Neural cell (in vitro differentiated cells): ENCODE measurements at regions not wholly inside any gene's neighbourhood (a gene's known extent, or its start where the extent isn't known, plus 50 kb on each side); places are given as distances from the start of the nearest gene placed in this dataset.

Source experiments
- H2AFZ ChIP-seq: fragments of 200-600, 300-800 bp; sonication (generic), shearing (Covaris generic); 2 replicates; pipeline ENCODE4 v1.6.0; 2014; ENCODE audit warnings: low read depth, mild to moderate bottlenecking, antibody characterized with exemption, low read length, moderate library complexity
- H3F3A ChIP-seq: fragments of 200-600 bp; shearing (Covaris generic); 2 replicates; pipeline ENCODE4 v1.6.1; 2016; ENCODE audit warnings: mild to moderate bottlenecking, moderate library complexity, mixed read lengths, antibody characterized with exemption, low read length; ENCODE audit not compliant: insufficient read depth, poor library complexity, severe bottlenecking
- H3K27ac ChIP-seq: fragments of 200-600, 300-800 bp; sonication (generic), shearing (Covaris generic); 2 replicates; pipeline ENCODE4 v1.5.1; 2014; ENCODE audit warnings: mild to moderate bottlenecking, low read length, moderate library complexity
- H3K27me3 ChIP-seq: fragments of 300-800, 200-600 bp; sonication (generic), shearing (Covaris generic); 2 replicates; pipeline ENCODE4 v1.6.0; 2014; ENCODE audit warnings: mild to moderate bottlenecking, low read depth, low read length, moderate library complexity; ENCODE audit not compliant: insufficient read depth
- H3K36me3 ChIP-seq: fragments of 300-800, 200-600 bp; sonication (generic), shearing (Covaris generic); 2 replicates; pipeline ENCODE4 v1.5.1; 2014; ENCODE audit warnings: mild to moderate bottlenecking, antibody characterized with exemption, low read length, moderate library complexity; ENCODE audit not compliant: insufficient read depth
- H3K4me2 ChIP-seq: fragments of 300-800, 200-600 bp; sonication (generic), shearing (Covaris generic); 2 replicates; pipeline ENCODE4 v1.6.0; 2014; ENCODE audit warnings: mild to moderate bottlenecking, low read length
- H3K4me3 ChIP-seq: fragments of 300-800, 200-600 bp; sonication (generic), shearing (Covaris generic); 2 replicates; pipeline ENCODE4 v1.5.1; 2014; ENCODE audit warnings: mild to moderate bottlenecking, low read length, moderate library complexity
- H3K79me2 ChIP-seq: fragments of 200-600 bp; shearing (Covaris generic); replicated peaks from 2 replicates; pipeline ENCODE4 v1.6.0; 2014; ENCODE audit warnings: mild to moderate bottlenecking, low read length, moderate library complexity; ENCODE audit not compliant: insufficient read depth
- H3K9ac ChIP-seq: fragments of 300-800, 200-600 bp; sonication (generic), shearing (Covaris generic); 2 replicates; pipeline ENCODE4 v1.6.1; 2016; ENCODE audit warnings: mild to moderate bottlenecking, low read length, mixed read lengths
- H3K9me2 ChIP-seq: fragments of 200-600 bp; shearing (Covaris generic); 2 replicates; pipeline ENCODE4 v1.6.1; 2016; ENCODE audit warnings: mild to moderate bottlenecking, low read length, mixed read lengths; ENCODE audit not compliant: insufficient read depth
- H3K9me3 ChIP-seq: fragments of 200-600, 300-800 bp; sonication (generic), shearing (Covaris generic); 2 replicates; pipeline ENCODE4 v1.6.1; 2016; ENCODE audit warnings: mild to moderate bottlenecking, mixed run types, low read length, moderate library complexity, mixed read lengths
- H4K20me1 ChIP-seq: fragments of 200-600 bp; shearing (Covaris generic); 2 replicates; pipeline ENCODE4 v1.6.1; 2016; ENCODE audit warnings: mild to moderate bottlenecking, mixed run types; ENCODE audit not compliant: insufficient read depth
- CTCF ChIP-seq: fragments of 450-650 bp; IDR thresholded peaks from 2 replicates; pipeline ENCODE4 v1.5.1; 2014; ENCODE audit warnings: antibody characterized with exemption, mild to moderate bottlenecking, moderate library complexity; ENCODE audit not compliant: poor library complexity, severe bottlenecking
- EP300 ChIP-seq: fragments of 450-650 bp; conservative IDR thresholded peaks from 2 replicates; pipeline ENCODE4 v1.6.1; 2014; ENCODE audit warnings: antibody characterized with exemption, mild to moderate bottlenecking, moderate library complexity; ENCODE audit not compliant: poor library complexity, severe bottlenecking
- EZH2 ChIP-seq: fragments of 200-600, 300-800 bp; shearing (Covaris generic), sonication (generic); IDR thresholded peaks from 2 replicates; pipeline ENCODE4 v1.6.1; 2014; ENCODE audit warnings: antibody characterized with exemption, low read length, borderline replicate concordance, mild to moderate bottlenecking; ENCODE audit not compliant: insufficient read depth, poor library complexity, severe bottlenecking
- MXI1 ChIP-seq: fragments of 450-650 bp; conservative IDR thresholded peaks from 2 replicates; pipeline ENCODE4 v1.6.1; 2014; ENCODE audit warnings: antibody characterized with exemption, mild to moderate bottlenecking; ENCODE audit not compliant: poor library complexity, severe bottlenecking
- POLR2AphosphoS5 ChIP-seq: IDR thresholded peaks from 2 replicates; pipeline ENCODE4 v1.6.1; 2012
- RAD21 ChIP-seq: fragments of 450-650 bp; conservative IDR thresholded peaks from 2 replicates; pipeline ENCODE4 v1.6.1; 2014; ENCODE audit warnings: antibody characterized with exemption, mild to moderate bottlenecking, moderate library complexity
- REST ChIP-seq: IDR thresholded peaks from 2 replicates; pipeline ENCODE4 v1.6.1; 2012; ENCODE audit warnings: borderline replicate concordance
- SMC3 ChIP-seq: fragments of 450-650 bp; conservative IDR thresholded peaks from 2 replicates; pipeline ENCODE4 v1.6.1; 2014; ENCODE audit warnings: antibody characterized with exemption, mild to moderate bottlenecking, moderate library complexity; ENCODE audit not compliant: poor library complexity
- TAF1 ChIP-seq: IDR thresholded peaks from 2 replicates; pipeline ENCODE4 v1.6.1; 2012; ENCODE audit warnings: low read depth

DNA sequence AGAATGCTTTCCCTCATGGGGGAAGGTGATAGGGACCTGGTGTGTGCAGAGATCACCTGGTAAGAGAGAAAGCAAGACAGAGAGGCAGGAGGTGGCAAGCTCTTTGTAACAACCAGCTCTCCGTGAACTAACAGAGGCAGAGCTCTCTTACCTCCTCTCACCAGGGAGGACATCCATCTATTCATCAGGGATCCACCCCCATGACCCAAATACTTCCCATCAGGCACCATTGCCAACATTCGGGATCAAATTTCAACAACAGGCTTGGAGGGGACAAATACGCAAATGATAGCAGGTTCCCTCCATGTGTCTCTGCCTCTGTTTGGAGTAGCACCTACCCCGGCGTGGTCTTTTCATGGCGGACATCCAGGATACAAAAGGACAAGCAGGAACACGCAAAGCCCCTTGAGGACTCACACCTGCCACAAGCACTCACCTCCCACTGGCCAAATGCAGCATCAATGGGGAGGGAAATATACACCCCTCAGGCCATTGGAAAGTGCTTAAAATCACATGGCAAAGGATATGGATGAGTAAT lies 431.2 kb upstream of the AUTS2 start:
- Histone ChIP-seq H3F3A (no peaks in the 10 kb centered on the region), H2AFZ (no peak overlapping the region), H3K27me3 (no peaks in the 10 kb centered on the region), H3K9ac (no peak overlapping the region), H3K79me2 (no peaks in the 10 kb centered on the region), H3K4me2 (no peak overlapping the region), H3K9me2 (no peaks in the 10 kb centered on the region), H3K36me3 (no peaks in the 10 kb centered on the region), H4K20me1 (no peaks in the 10 kb centered on the region), H3K27ac (no peak overlapping the region), H3K9me3 (no peaks in the 10 kb centered on the region), H3K4me3 (no peak overlapping the region)
- TF ChIP-seq MXI1 (no peak), EP300 (no peak), POLR2AphosphoS5 (no peak), CTCF (no peak), SMC3 (no peak), RAD21 (no peak), EZH2 (no peak), REST (no peak), TAF1 (no peak)

DNA sequence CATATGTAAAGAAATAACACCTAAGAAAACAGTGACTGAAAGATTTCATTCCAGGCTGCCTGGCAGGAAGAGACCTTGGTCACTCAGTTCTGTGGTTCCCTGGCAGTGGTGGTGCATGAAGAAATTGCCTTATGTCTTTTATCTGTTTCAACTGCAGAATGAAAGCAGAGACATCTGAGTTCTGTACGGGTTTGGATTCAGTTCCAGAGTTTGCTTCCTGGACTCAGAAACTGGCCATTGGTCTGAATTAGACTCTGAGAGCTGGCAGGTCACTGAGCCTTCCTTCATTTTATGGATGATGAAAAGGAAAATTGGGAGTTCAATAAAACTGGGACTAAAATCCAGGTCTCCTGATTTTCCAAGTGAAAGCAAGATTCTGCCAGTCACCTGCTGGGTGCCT lies 428.9 kb upstream of the AUTS2 start:
- no peak overlapping the region for H3K4me2 ChIP-seq
- no peak overlapping the region for H3K4me3 ChIP-seq
- no peak overlapping the region for H3K9ac ChIP-seq
- no peak for TF ChIP-seq CTCF
- TF ChIP-seq SMC3: no peak
- no peak for TF ChIP-seq MXI1
- no peak for TF ChIP-seq EZH2
- TF ChIP-seq POLR2AphosphoS5: no peak
- no peak for TF ChIP-seq REST
- no peak for TF ChIP-seq RAD21
- TF ChIP-seq EP300: no peak
- TF ChIP-seq TAF1: no peak
- H3K9me3 ChIP-seq: no peaks in the 10 kb centered on the region
- no peaks in the 10 kb centered on the region for H3K9me2 ChIP-seq
- H2AFZ ChIP-seq: no peak overlapping the region
- H3K36me3 ChIP-seq: no peaks in the 10 kb centered on the region
- H3K79me2 ChIP-seq: no peaks in the 10 kb centered on the region
- no peaks in the 10 kb centered on the region for H4K20me1 ChIP-seq
- no peaks in the 10 kb centered on the region for H3F3A ChIP-seq
- no peak overlapping the region for H3K27ac ChIP-seq
- H3K27me3 ChIP-seq: no peaks in the 10 kb centered on the region
